ENCODE measurements at regions not wholly inside any gene's neighbourhood (a gene's known extent, or its start where the extent isn't known, plus 50 kb on each side); places are given as distances from the start of the nearest gene placed in this dataset.

DNA sequence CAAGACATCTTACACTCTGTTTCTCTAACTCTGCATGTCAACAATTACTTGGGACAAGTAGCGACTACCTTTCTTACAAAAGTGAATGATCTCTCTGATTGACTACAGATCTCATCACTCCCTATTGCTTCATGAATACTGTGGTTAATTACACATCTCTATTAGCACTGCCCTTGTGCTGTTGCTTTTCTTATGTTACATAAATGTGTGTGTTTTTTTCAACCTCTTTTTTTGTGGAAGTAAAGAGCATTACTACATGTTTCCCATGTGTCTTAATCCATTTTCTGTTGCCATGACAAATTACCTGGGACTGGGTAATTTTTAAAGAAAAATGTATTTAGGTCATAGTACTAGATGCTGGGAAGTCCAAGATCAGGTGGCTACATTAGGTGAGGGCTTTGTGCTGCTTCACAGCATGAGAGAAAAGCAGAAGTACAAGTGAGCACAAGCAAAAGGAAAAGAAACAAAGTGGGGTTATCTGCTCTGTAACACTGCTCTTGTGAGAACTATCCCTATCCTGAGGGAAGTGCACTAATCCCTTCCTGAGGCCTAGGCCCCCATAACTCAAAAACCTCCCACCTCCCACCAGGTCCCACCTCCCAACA, 298.2 kb upstream of the SATB1 start:
- intact Hi-C loops (cut with DNase I): no loop called here
- H3K27ac ChIP-seq: no peak overlapping the region
- H3K9me3 ChIP-seq: no peaks in the 10 kb centered on the region
- TF ChIP-seq, protein P1, sequence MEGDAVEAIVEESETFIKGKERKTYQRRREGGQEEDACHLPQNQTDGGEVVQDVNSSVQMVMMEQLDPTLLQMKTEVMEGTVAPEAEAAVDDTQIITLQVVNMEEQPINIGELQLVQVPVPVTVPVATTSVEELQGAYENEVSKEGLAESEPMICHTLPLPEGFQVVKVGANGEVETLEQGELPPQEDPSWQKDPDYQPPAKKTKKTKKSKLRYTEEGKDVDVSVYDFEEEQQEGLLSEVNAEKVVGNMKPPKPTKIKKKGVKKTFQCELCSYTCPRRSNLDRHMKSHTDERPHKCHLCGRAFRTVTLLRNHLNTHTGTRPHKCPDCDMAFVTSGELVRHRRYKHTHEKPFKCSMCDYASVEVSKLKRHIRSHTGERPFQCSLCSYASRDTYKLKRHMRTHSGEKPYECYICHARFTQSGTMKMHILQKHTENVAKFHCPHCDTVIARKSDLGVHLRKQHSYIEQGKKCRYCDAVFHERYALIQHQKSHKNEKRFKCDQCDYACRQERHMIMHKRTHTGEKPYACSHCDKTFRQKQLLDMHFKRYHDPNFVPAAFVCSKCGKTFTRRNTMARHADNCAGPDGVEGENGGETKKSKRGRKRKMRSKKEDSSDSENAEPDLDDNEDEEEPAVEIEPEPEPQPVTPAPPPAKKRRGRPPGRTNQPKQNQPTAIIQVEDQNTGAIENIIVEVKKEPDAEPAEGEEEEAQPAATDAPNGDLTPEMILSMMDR (IDR thresholded peaks at IDR 0.05): no peak
- TF ChIP-seq POLR2AphosphoS5 (IDR thresholded peaks at IDR 0.05) (no peak), EP300 (IDR thresholded peaks at IDR 0.05) (no peak), POLR2A (IDR thresholded peaks at IDR 0.05) (no peak)
- no peak overlapping the region for H3K4me3 ChIP-seq
- no peak for DNase-seq
- H3K27me3 ChIP-seq: no peaks in the 10 kb centered on the region
- 90 to 100% methylated on average over 1 of the region's 1 CpG for WGBS, 2 donors
- no peaks in the 10 kb centered on the region for H3K36me3 ChIP-seq
- H3K4me1 ChIP-seq: no peaks in the 10 kb centered on the region

DNA sequence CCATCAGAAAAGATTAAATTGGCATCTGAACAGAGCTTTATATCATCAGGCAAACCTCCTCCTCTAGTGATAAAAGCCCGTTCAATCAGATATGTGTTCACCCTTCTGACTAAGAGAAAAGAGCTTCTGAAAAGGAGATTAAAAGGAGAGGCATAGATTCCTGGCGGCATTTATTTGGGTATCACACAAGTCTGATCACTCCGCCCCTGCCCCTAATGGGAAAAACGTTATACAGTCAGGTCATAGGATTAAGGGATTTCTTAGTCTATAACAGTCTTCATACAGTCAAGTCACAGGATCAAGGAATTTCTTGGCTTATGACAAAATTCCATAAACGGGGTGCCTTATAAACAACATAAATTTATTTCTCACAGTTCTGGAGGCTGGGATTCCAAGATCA, 295.4 kb upstream of the SATB1 start:
- Histone ChIP-seq H3K36me3 (no peaks in the 10 kb centered on the region), H3K4me3 (no peak overlapping the region), H3K27ac (no peak overlapping the region), H3K9me3 (no peaks in the 10 kb centered on the region), H3K4me1 (no peaks in the 10 kb centered on the region), H3K27me3 (no peaks in the 10 kb centered on the region)
- TF ChIP-seq POLR2A (IDR thresholded peaks at IDR 0.05) (no peak), EP300 (IDR thresholded peaks at IDR 0.05) (no peak), POLR2AphosphoS5 (IDR thresholded peaks at IDR 0.05) (no peak)
- TF ChIP-seq, protein P1 (IDR thresholded peaks at IDR 0.05): no peak
- no peak for DNase-seq
- WGBS, 2 donors: 87 to 90% methylated on average over 5 of the region's 5 CpGs
- intact Hi-C loops (cut with DNase I): no loop called here

DNA sequence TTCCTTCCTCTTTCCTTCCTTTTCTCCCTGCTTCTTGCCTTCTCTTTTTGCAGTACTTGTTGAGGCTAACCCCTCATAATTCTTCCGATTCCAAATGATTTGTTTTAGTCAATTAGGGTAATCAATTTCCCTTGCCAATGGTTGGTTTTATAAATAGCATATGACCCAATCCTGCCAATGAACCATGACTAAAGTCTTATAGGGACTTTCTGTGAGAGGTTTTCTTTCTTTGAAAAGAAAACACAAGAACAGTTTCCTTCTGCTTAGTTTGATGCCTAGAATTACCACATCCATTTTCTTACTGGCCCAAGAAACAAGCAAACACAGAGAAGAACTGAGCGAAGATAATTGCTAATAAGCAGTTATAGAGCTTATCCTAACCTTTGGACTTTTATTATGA, 292.5 kb upstream of the SATB1 start:
- no peak overlapping the region for H3K27ac ChIP-seq
- DNase-seq: no peak
- H3K4me1 ChIP-seq: no peaks in the 10 kb centered on the region
- H3K36me3 ChIP-seq: no peaks in the 10 kb centered on the region
- H3K9me3 ChIP-seq: no peaks in the 10 kb centered on the region
- H3K4me3 ChIP-seq: no peak overlapping the region
- intact Hi-C loops (cut with DNase I): no loop called here
- no peaks in the 10 kb centered on the region for H3K27me3 ChIP-seq
- WGBS, 2 donors: 84 to 94% methylated on average over 2 of the region's 2 CpGs
- no peak for TF ChIP-seq POLR2A (IDR thresholded peaks at IDR 0.05)
- TF ChIP-seq, protein P1 (IDR thresholded peaks at IDR 0.05): no peak

DNA sequence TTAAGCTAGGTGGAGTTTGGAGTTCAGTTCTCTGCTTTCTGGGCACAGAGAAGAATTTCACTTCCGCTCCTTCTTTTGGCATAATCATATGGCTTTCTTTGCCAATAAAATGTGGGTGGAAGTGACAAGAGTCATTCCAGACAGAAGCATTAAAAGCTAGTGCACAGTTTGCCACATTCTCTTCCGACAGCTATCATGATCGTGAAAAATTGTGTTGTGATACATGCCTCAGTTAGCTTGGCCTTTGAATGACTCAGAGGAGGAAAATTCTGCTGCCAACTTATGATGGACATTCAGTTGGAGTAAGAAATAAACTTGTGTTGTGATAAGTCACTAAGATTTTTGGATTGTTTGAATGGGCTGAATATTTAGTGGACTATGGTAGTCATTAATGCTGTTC, 291.7 kb upstream of the SATB1 start:
- Histone ChIP-seq H3K27ac (no peak overlapping the region), H3K9me3 (no peaks in the 10 kb centered on the region), H3K27me3 (no peaks in the 10 kb centered on the region), H3K36me3 (no peaks in the 10 kb centered on the region), H3K4me1 (no peaks in the 10 kb centered on the region), H3K4me3 (no peak overlapping the region)
- intact Hi-C loops (cut with DNase I): no loop called here
- TF ChIP-seq, protein P1 (IDR thresholded peaks at IDR 0.05): no peak
- no peak for DNase-seq
- WGBS, 2 donors: 91 to 94% methylated on average over 3 of the region's 3 CpGs

DNA sequence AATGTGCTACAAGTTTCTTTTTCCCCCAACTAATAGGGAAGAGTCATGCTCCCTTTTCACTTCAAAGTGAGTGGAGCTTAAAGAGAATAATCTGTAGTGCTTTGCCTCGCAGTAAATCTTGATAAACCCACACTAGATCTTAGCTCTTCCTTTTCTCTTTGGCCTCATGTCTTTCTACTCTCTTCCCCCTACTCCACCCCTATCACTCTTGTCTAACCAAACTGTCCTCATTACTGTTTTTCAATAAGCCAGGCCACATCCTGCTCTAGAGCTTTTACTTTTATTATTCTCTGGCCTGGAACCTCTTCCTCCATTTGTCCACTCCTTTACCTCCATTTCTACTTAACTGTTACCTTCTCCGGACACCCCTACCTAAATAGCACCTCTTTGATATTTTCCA, 291.0 kb upstream of the SATB1 start:
- Histone ChIP-seq H3K36me3 (no peaks in the 10 kb centered on the region), H3K27ac (no peak overlapping the region), H3K9me3 (no peaks in the 10 kb centered on the region), H3K4me1 (no peaks in the 10 kb centered on the region), H3K4me3 (no peak overlapping the region), H3K27me3 (no peaks in the 10 kb centered on the region)
- DNase-seq: no peak
- WGBS, 2 donors: 77 to 94% methylated on average over 2 of the region's 2 CpGs
- intact Hi-C loops (cut with DNase I): no loop called here
- TF ChIP-seq, protein P1 (IDR thresholded peaks at IDR 0.05): no peak
- TF ChIP-seq EP300 (IDR thresholded peaks at IDR 0.05) (no peak), POLR2A (IDR thresholded peaks at IDR 0.05) (no peak)

All from sigmoid colon (tissue), 6 donors.